Endodermal cell (in vitro differentiated cells): ENCODE measurements at regions not wholly inside any gene's neighbourhood (a gene's known extent, or its start where the extent isn't known, plus 50 kb on each side); places are given as distances from the start of the nearest gene placed in this dataset.
"Not testable (repeated sequence)": the region's sequence is repeated elsewhere in the genome, so short reads cannot be mapped to it uniquely, and the experiment has no call there.

Experiments used
- DNase-seq: peaks from one replicate; pipeline ENCODE4 v3.0.0-alpha.2; 2017
- H3K27ac ChIP-seq: 2 replicates; pipeline ENCODE4 v1.5.1; 2013; ENCODE audit warnings: mild to moderate bottlenecking, low read depth, low read length, moderate library complexity
- H3K27me3 ChIP-seq: 2 replicates; pipeline ENCODE4 v1.6.1; 2013; ENCODE audit warnings: mild to moderate bottlenecking, low read length, moderate library complexity; ENCODE audit not compliant: insufficient read depth, control insufficient read depth, poor library complexity, severe bottlenecking
- H3K36me3 ChIP-seq: 2 replicates; pipeline ENCODE4 v1.7.0; 2013; ENCODE audit warnings: mild to moderate bottlenecking, low read length, moderate library complexity; ENCODE audit not compliant: control insufficient read depth, insufficient read depth
- H3K4me1 ChIP-seq: one replicate; pipeline ENCODE4 v1.7.0; 2013; ENCODE audit warnings: low read length; ENCODE audit not compliant: control insufficient read depth, insufficient read depth
- H3K4me3 ChIP-seq: 2 replicates; pipeline ENCODE4 v1.5.1; 2013; ENCODE audit warnings: mild to moderate bottlenecking, low read length, moderate library complexity
- H3K9ac ChIP-seq: 2 replicates; pipeline ENCODE4 v1.6.1; 2013; ENCODE audit warnings: mild to moderate bottlenecking, low read length, moderate library complexity; ENCODE audit not compliant: poor library complexity, severe bottlenecking; ENCODE audit errors: extremely low read depth
- H3K9me3 ChIP-seq: 2 replicates; pipeline ENCODE4 v1.6.1; 2013; ENCODE audit warnings: mild to moderate bottlenecking, low read length, moderate library complexity; ENCODE audit not compliant: control insufficient read depth
- H3K27ac Mint-ChIP-seq: 2 replicates; pipeline ENCODE4 v1.8.0; 2020; ENCODE audit warnings: mixed read lengths
- H3K27me3 Mint-ChIP-seq: 2 replicates; pipeline ENCODE4 v1.8.0; 2021; ENCODE audit warnings: mild to moderate bottlenecking, mixed read lengths; ENCODE audit not compliant: insufficient read depth
- H3K36me3 Mint-ChIP-seq: 2 replicates; pipeline ENCODE4 v1.8.0; 2020; ENCODE audit warnings: low read depth, mixed read lengths
- H3K4me1 Mint-ChIP-seq: 2 replicates; pipeline ENCODE4 v1.8.0; 2020; ENCODE audit warnings: mixed read lengths
- H3K4me3 Mint-ChIP-seq: 2 replicates; pipeline ENCODE4 v1.8.0; 2020; ENCODE audit warnings: mild to moderate bottlenecking, moderate library complexity, mixed read lengths
- H3K9me3 Mint-ChIP-seq: 2 replicates; pipeline ENCODE4 v1.8.0; 2020; ENCODE audit warnings: mild to moderate bottlenecking, mixed read lengths
- CTCF ChIP-seq: fragments of 200-600 bp; sonication (generic); conservative IDR thresholded peaks from 2 replicates; pipeline ENCODE4 v1.5.0; 2021; ENCODE audit warnings: antibody characterized with exemption, mild to moderate bottlenecking
- WGBS, 2 experiments: methylation state at CpG; one replicate each; pipeline versions ENCODE4 v1.1.5 to v1.1.7; 2013; ENCODE audit warnings: missing lambda C conversion rate in 2 of 2, mixed read lengths in 1 of 2; ENCODE audit not compliant: insufficient coverage in 1 of 2, insufficient read length in 1 of 2; 5-methylcytosine and 5-hydroxymethylcytosine counted together

- TF ChIP-seq CTCF, result no peak
- Mint-ChIP-seq H3K4me3 (no peak overlapping the region), H3K9me3 (no peaks in the 10 kb centered on the region), H3K27me3 (no peaks in the 10 kb centered on the region), H3K27ac (no peak overlapping the region), H3K4me1 (peaks cover 2% of the 10 kb centered on the region), H3K36me3 (no peaks in the 10 kb centered on the region)
- no peaks in the 10 kb centered on the region for H3K9me3 ChIP-seq
- no peak overlapping the region for H3K27ac ChIP-seq
- no peak overlapping the region for H3K9ac ChIP-seq
- H3K4me1 ChIP-seq, result no peaks in the 10 kb centered on the region
- no peaks in the 10 kb centered on the region for H3K36me3 ChIP-seq
- no peak for DNase-seq
- H3K4me3 ChIP-seq, result no peak overlapping the region
- 82 to 100% methylated on average over 1 of the region's 1 CpG for WGBS, 2 experiments
- no peaks in the 10 kb centered on the region for H3K27me3 ChIP-seq
Observed at GRCh38 chr4:32700838-32701237, 1980.7 kb downstream of the PCDH7 start.

GRCh38 chr4:32706893-32707292 lies 1986.7 kb downstream of the PCDH7 start:
- peaks cover 4% of the 10 kb centered on the region for H3K9me3 ChIP-seq
- Mint-ChIP-seq H3K9me3 (peaks cover 7% of the 10 kb centered on the region), H3K4me3 (no peak overlapping the region), H3K27me3 (no peaks in the 10 kb centered on the region), H3K4me1 (no peaks in the 10 kb centered on the region), H3K27ac (no peak overlapping the region), H3K36me3 (no peaks in the 10 kb centered on the region)
- H3K4me1 ChIP-seq, result no peaks in the 10 kb centered on the region
- no peak overlapping the region for H3K4me3 ChIP-seq
- WGBS, 2 experiments, result 71 to 90% methylated on average over 1 of the region's 1 CpG
- no peaks in the 10 kb centered on the region for H3K27me3 ChIP-seq
- TF ChIP-seq CTCF, result no peak
- H3K9ac ChIP-seq, result no peak overlapping the region
- DNase-seq, result no peak
- no peaks in the 10 kb centered on the region for H3K36me3 ChIP-seq
- no peak overlapping the region for H3K27ac ChIP-seq

- 94 to 95% methylated on average over 2 to 31 of the region's 42 CpGs for WGBS, 2 experiments
- H3K4me3 Mint-ChIP-seq, result peak overlapping the region; percentile 48
- not testable (repeated sequence) for DNase-seq
Observed at GRCh38 chr4:32716090-32716620, 1996.0 kb downstream of the PCDH7 start.

More at GRCh38 chr4:32716090-32716620, 1996.0 kb downstream of the PCDH7 start:
- not testable (repeated sequence) for H3K9ac ChIP-seq, H3K27ac Mint-ChIP-seq, H3K36me3 ChIP-seq, H3K4me1 ChIP-seq, H3K9me3 ChIP-seq, H3K36me3 Mint-ChIP-seq, H3K4me3 ChIP-seq, H3K27ac ChIP-seq, H3K9me3 Mint-ChIP-seq, H3K27me3 Mint-ChIP-seq, H3K27me3 ChIP-seq, H3K4me1 Mint-ChIP-seq
